ENCODE measurements at regions not wholly inside any gene's neighbourhood (a gene's known extent, or its start where the extent isn't known, plus 50 kb on each side); places are given as distances from the start of the nearest gene placed in this dataset.
"Not testable (repeated sequence)": the region's sequence is repeated elsewhere in the genome, so short reads cannot be mapped to it uniquely, and the experiment has no call there.

DNA sequence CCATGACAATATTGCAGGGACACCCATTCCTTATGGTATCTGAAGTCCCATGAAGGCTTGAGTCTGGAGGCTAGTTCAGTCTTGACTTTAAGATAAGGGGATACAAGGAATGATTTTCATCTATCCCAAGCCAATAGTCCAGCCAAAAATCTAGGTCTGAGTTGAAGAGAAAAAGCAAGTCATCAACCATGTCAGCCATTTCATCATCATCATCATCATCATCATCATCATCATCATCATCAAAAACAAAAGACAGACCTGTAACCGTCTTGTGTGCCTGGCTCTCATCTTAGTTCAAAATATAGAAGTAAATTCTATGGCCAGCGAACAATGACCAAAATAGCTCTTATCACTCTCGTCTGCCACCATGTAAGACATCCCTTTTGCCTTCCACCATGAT, 59.5 kb upstream of the FAM90A26 start:
- DNase-seq: not testable (repeated sequence)

GRCh38 chr4:9103148-9103524, 67.1 kb upstream of the FAM90A26 start:
- not testable (repeated sequence) for DNase-seq

DNA sequence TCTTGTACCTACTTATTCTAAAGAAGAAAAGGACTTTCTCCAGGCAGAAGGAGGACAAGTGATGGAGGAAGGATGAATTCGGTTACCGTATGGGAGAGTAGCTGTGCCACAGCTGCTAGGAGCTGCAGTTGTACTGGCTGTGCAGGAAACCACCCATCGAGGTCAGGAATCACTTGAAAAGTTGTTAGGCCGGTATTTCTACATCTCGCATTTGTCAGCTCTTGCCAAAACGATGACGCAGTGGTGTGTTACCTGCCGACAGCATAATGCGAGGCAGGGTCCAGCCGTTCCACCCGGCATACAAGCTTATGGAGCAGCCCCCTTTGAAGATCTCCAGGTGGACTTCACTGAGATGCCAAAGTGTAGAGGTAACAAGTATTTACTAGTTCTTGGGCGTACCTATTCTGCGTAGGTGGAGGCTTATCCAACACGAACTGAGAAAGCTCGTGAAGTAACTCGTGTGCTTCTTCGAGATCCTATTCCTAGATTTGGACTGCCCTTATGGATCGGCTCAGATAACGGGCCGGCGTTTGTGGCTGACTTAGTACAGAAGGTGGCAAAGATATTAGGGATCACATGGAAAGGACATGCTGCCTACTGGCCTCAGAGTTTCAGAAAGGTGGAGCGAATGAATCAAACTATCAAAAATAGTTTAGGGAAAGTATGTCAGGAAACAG, 67.6 kb upstream of the FAM90A26 start:
- not testable (repeated sequence) for DNase-seq

GRCh38 chr4:9096330-9096729, 73.9 kb upstream of the FAM90A26 start:
- not testable (repeated sequence) for DNase-seq

GRCh38 chr4:9078796-9079195, 91.4 kb upstream of the FAM90A26 start:
- DNase-seq: not testable (repeated sequence)

- not testable (repeated sequence) for DNase-seq
Measured at GRCh38 chr4:9076974-9077373, 93.2 kb upstream of the FAM90A26 start.

- DNase-seq: not testable (repeated sequence)
Measured at GRCh38 chr4:9076486-9076885, 93.7 kb upstream of the FAM90A26 start.

GRCh38 chr4:9073371-9073770, 96.8 kb upstream of the FAM90A26 start:
- DNase-seq: not testable (repeated sequence)

GRCh38 chr4:9072521-9073220, 97.5 kb upstream of the FAM90A26 start:
- not testable (repeated sequence) for DNase-seq

GRCh38 chr4:9067923-9068322, 102.3 kb upstream of the FAM90A26 start:
- DNase-seq: not testable (repeated sequence)

DNA sequence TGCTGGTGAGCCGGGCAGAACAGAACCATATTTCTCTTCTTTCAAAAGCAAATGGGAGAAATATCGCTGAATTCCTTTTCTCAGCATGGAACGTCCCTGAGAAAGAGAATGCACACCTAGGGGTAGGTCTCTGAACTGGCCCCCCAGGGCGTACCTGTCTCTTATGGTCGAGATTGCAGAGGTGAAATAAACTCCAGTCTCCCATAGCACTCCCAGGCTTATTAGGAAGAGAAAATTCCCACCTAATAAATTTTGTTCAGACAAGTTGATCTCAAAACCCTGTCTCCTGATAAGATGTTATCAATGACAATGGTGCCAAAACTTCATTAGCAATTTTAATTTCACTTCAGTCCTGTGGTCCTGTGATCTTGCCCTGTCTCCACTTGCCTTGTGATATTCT, 106.6 kb upstream of the FAM90A26 start:
- not testable (repeated sequence) for DNase-seq

DNA sequence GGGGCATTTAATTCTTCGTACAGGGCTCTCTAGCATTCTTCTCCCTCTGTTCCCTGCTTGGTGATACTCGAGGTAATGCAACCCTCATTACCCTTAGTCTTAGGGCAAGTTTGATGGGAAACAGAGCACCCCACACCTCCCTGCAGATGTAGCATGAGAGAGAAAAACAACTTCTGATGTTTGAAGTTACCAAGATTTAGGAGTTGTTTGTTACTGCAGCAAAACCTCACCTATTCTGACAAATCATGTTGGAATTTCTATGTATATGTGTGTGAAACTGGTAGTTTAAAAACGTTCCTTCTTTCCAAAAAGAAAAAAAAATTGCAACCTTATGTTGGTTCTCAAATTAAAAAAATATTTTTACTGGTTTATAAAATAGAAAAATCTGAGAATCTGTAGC, 145.3 kb upstream of the FAM90A26 start:
- not testable (repeated sequence) for DNase-seq

DNA sequence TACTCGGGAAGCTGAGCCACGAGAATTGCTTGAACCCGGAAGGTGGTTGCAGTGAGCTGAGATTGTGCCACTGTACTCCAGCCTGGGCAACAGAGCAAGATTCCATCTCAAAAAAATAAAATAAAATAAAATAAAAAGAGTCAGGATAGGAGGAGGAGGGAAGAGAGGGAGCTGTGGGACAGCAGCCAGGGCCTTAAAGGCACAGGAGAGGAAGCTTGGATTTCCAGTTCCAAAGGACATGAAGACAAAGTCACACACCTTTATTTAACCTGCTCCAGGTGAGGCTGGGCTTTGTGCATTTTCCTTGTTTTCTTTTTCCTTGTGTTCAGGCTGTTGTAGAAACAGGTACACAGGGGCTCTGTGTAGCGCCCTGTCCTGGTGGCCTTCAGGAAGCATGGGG, 138.2 kb upstream of the HMX1 start:
- DNase-seq: not testable (repeated sequence)

DNA sequence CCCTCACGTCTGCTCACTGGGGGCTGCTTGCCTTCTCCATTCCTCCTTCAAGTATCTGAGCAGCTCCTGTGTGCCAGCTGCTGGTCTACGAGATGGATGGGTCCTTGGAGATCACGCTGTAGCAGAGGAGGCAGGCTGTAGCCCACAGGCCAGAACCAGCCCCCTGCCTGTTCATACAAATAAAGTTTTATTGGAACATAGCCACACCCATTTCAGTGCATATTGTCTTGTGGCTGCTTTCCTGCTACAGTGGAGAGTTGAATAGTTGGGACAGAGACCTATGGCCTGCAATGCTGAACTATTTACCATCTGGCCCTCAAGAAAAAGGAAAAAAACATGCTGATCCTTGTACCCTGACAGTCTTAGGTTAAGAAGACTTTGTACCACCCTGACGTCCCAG, 136.8 kb upstream of the HMX1 start:
- DNase-seq: not testable (repeated sequence)

DNA sequence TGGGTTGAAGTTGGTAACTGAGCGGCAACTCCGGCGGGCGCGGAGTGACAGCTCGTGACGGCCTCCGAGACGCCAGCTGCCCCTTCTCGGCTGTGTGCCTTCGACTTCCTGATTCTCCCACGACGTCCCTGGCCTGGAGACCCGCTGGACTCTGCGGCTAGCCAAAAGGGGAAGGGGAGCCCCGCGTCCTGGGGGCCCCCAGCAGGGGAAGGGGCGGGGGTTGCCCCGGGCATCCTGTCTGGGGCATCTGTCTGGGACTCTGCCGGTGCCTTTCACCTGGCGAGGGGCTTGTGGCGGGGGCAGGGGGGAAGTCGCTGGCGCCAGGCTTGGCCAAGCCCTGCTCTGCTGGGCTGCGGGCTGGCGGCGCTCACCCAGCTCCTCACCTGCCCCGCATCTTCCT, 129.5 kb upstream of the HMX1 start:
- not testable (repeated sequence) for DNase-seq

GRCh38 chr4:9000505-9001001, 128.9 kb upstream of the HMX1 start:
- DNase-seq: peak; percentile 5

DNA sequence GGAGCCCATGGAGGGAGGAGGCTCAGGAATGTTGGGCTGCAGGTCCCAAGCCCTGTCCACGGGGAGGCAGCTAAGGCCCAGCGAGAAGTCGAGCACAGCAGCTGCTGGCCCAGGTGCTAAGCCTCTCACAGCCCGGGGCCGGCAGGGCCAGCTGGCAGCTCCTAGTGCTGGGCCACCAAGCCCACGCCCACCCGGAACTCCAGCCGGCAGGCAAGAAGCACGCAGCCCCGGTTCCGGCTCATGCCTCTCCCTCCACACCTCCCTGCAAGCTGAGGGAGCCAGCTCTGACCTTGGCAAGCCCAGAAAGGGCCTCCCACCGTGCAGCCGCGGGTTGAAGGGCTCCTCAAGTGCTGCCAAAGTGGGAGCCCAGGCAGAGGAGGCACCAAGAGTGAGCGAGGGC, 121.3 kb upstream of the HMX1 start:
- not testable (repeated sequence) for DNase-seq

GRCh38 chr4:8991449-8991848, 119.8 kb upstream of the HMX1 start:
- DNase-seq: not testable (repeated sequence)

- DNase-seq: not testable (repeated sequence)
Measured at GRCh38 chr4:8990341-8990740, 118.7 kb upstream of the HMX1 start.

GRCh38 chr4:8985786-8986185, 114.1 kb upstream of the HMX1 start:
- DNase-seq: not testable (repeated sequence)

DNA sequence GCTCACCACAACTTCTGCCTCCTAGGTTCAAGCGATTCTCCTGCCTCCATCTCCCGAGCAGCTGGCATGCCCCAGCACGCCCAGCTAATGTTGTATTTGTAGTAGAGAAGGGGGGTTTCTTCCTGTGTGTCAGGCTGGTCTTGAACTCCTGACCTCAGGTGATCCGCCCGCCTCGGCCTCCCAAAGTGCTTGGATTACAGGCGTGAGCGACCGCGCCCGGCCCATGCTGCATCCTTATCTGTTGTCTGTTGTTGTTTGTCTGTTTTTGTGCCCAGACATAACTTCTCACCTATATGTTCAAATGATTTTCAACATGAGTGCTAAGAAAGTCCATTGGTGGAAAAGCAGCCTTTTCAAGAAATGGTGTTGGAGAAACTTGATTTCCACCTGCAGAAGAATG, 113.0 kb upstream of the HMX1 start:
- not testable (repeated sequence) for DNase-seq

GRCh38 chr4:8983921-8984320, 112.3 kb upstream of the HMX1 start:
- not testable (repeated sequence) for DNase-seq

GRCh38 chr4:8976466-8977128, 105.0 kb upstream of the HMX1 start:
- not testable (repeated sequence) for DNase-seq

- not testable (repeated sequence) for DNase-seq
Measured at GRCh38 chr4:8972635-8973034, 101.0 kb upstream of the HMX1 start.
